ENCODE measurements at regions not wholly inside any gene's neighbourhood (a gene's known extent, or its start where the extent isn't known, plus 50 kb on each side); places are given as distances from the start of the nearest gene placed in this dataset.

DNA sequence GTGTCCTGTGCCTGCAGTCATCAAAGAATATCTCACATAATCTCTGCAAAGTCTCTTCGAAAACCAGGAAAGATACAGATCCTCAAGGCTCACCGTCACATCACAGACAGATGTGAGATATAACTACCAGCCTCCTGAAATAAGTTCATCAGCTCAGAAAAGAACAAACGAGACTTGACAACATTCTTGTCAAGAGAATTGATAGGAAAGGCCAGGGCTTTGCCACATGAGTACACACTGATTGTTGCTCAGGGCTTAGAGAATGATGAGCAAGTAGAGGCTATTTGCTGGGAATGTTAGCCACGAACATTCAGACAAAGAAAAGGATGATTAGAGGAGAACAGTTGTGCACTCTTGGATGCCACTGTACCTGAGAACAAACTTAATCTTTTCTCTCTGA, 535.1 kb downstream of the ELAVL2 start:
- Histone ChIP-seq H3K14ac (replicated peaks; ENCODE audit: low read depth, low read length) (no peak overlapping the region), H3K18ac (ENCODE audit: low read depth, low read length) (no peak overlapping the region), H3K36me3 (ENCODE audit: control insufficient read depth, insufficient read depth, low read length) (no peaks in the 10 kb centered on the region), H3K79me1 (ENCODE audit: low read depth in 1 of 2, low read length in 2 of 2) (no peaks in the 10 kb centered on the region), H4K91ac (ENCODE audit: insufficient read depth, low read depth, low read length) (no peak overlapping the region), H2AFZ (replicated peaks; ENCODE audit: low read length, poor library complexity) (no peak overlapping the region), H2BK5ac (ENCODE audit: low read depth, low read length, poor library complexity, severe bottlenecking) (no peak overlapping the region), H4K8ac (ENCODE audit: low read depth in 2 of 2, low read length in 2 of 2) (no peak overlapping the region), H3K27me3 (ENCODE audit: control insufficient read depth, insufficient read depth, low read length) (no peaks in the 10 kb centered on the region), H3K4me2 (ENCODE audit: low read depth, low read length) (no peak overlapping the region), H3K9me3 (ENCODE audit: control insufficient read depth, insufficient read depth, low read length) (no peaks in the 10 kb centered on the region), H3K9me1 (ENCODE audit: insufficient read depth, low read length) (no peaks in the 10 kb centered on the region), H3K23ac (ENCODE audit: low read depth, low read length) (no peak overlapping the region), H4K5ac (ENCODE audit: low read depth, low read length) (no peak overlapping the region), H2AK9ac (replicated peaks; ENCODE audit: low read depth, low read length, poor library complexity) (no peak overlapping the region), H2BK120ac (ENCODE audit: low read depth, low read length) (no peak overlapping the region), H3K4ac (ENCODE audit: low read depth, low read length) (no peak overlapping the region), H2AK5ac (ENCODE audit: low read depth, low read length) (no peak overlapping the region), H4K20me1 (ENCODE audit: insufficient read depth, low read length) (no peaks in the 10 kb centered on the region), H3K4me1 (ENCODE audit: control insufficient read depth, insufficient read depth, low read length) (no peaks in the 10 kb centered on the region), H3K56ac (ENCODE audit: extremely low read depth, insufficient read depth, low read length) (no peak overlapping the region), H3K27ac (ENCODE audit: insufficient read depth, low read length) (no peak overlapping the region), H2BK20ac (ENCODE audit: low read depth, low read length) (no peak overlapping the region), H3K4me3 (ENCODE audit: insufficient read depth, low read depth, low read length) (no peak overlapping the region), H3K9ac (ENCODE audit: low read depth, low read length) (no peak overlapping the region), H2BK15ac (ENCODE audit: low read depth, low read length) (no peak overlapping the region)
- TF ChIP-seq, protein P1, sequence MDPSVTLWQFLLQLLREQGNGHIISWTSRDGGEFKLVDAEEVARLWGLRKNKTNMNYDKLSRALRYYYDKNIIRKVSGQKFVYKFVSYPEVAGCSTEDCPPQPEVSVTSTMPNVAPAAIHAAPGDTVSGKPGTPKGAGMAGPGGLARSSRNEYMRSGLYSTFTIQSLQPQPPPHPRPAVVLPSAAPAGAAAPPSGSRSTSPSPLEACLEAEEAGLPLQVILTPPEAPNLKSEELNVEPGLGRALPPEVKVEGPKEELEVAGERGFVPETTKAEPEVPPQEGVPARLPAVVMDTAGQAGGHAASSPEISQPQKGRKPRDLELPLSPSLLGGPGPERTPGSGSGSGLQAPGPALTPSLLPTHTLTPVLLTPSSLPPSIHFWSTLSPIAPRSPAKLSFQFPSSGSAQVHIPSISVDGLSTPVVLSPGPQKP (IDR thresholded peaks at IDR 0.05; ENCODE audit: borderline replicate concordance, low read depth, low read length): no peak
- in situ Hi-C loops (cut with MboI; ENCODE audit: low sequenced_read_pairs): no loop called here
- ChIA-PET POLR2A (ENCODE audit: unreplicated experiment) (no interaction called here), CTCF (no interaction called here)
- BruUV-seq (replicated peaks): no TSS peak
- DNase-seq: no peak
- no peak for ATAC-seq (ENCODE audit: low read depth)
- no CpG with 5 or more reads among the region's 4 CpGs for WGBS, 2 experiments (ENCODE audit: extremely low coverage in 2 of 2, insufficient read length in 1 of 2)
- intact Hi-C loops (cut with micrococcal nuclease): no loop called here
- dilution Hi-C loops (cut with HindIII; ENCODE audit: low sequenced_read_pairs, unreplicated experiment): no loop called here

Measured in IMR-90 (cell line).